ENCODE measurements at regions not wholly inside any gene's neighbourhood (a gene's known extent, or its start where the extent isn't known, plus 50 kb on each side); places are given as distances from the start of the nearest gene placed in this dataset.

DNA sequence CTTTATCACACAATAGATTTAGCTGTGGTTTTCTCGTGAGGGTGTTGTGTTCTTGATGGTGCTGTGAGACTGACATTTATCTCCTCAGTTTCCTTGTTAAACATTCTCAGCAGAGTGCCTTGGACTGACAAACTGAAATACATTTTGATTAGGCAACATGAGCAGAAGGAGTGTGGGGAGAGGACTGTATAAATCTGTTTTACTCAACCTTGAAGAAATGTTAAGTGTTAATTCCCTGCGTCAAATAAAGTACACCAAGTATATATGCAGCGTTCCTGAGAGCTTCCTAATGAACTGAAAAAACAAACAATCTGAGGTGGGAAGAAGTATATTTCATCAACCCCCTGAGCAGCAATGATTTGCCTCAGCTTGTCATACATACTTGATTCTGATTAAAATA is 540.3 kb upstream of the B3GALT2 start:
- TF ChIP-seq, protein P1, sequence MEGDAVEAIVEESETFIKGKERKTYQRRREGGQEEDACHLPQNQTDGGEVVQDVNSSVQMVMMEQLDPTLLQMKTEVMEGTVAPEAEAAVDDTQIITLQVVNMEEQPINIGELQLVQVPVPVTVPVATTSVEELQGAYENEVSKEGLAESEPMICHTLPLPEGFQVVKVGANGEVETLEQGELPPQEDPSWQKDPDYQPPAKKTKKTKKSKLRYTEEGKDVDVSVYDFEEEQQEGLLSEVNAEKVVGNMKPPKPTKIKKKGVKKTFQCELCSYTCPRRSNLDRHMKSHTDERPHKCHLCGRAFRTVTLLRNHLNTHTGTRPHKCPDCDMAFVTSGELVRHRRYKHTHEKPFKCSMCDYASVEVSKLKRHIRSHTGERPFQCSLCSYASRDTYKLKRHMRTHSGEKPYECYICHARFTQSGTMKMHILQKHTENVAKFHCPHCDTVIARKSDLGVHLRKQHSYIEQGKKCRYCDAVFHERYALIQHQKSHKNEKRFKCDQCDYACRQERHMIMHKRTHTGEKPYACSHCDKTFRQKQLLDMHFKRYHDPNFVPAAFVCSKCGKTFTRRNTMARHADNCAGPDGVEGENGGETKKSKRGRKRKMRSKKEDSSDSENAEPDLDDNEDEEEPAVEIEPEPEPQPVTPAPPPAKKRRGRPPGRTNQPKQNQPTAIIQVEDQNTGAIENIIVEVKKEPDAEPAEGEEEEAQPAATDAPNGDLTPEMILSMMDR (IDR thresholded peaks at IDR 0.05; ENCODE audit: insufficient read depth, low read length), result no peak
- TF ChIP-seq POLR2AphosphoS5 (IDR thresholded peaks at IDR 0.05; ENCODE audit: low read depth), result no peak
- no peak for TF ChIP-seq GABPA (IDR thresholded peaks at IDR 0.05; ENCODE audit: low read depth)
- TF ChIP-seq SPI1 (IDR thresholded peaks at IDR 0.05; ENCODE audit: borderline replicate concordance, low read depth), result no peak
- TF ChIP-seq, protein P2, sequence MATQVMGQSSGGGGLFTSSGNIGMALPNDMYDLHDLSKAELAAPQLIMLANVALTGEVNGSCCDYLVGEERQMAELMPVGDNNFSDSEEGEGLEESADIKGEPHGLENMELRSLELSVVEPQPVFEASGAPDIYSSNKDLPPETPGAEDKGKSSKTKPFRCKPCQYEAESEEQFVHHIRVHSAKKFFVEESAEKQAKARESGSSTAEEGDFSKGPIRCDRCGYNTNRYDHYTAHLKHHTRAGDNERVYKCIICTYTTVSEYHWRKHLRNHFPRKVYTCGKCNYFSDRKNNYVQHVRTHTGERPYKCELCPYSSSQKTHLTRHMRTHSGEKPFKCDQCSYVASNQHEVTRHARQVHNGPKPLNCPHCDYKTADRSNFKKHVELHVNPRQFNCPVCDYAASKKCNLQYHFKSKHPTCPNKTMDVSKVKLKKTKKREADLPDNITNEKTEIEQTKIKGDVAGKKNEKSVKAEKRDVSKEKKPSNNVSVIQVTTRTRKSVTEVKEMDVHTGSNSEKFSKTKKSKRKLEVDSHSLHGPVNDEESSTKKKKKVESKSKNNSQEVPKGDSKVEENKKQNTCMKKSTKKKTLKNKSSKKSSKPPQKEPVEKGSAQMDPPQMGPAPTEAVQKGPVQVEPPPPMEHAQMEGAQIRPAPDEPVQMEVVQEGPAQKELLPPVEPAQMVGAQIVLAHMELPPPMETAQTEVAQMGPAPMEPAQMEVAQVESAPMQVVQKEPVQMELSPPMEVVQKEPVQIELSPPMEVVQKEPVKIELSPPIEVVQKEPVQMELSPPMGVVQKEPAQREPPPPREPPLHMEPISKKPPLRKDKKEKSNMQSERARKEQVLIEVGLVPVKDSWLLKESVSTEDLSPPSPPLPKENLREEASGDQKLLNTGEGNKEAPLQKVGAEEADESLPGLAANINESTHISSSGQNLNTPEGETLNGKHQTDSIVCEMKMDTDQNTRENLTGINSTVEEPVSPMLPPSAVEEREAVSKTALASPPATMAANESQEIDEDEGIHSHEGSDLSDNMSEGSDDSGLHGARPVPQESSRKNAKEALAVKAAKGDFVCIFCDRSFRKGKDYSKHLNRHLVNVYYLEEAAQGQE (IDR thresholded peaks at IDR 0.05; ENCODE audit: insufficient replicate concordance, low read depth), result no peak

Measured in HL-60 (cell line).